ENCODE measurements at regions not wholly inside any gene's neighbourhood (a gene's known extent, or its start where the extent isn't known, plus 50 kb on each side); places are given as distances from the start of the nearest gene placed in this dataset.

- ChIA-PET CTCF (interaction anchor here (0.7 kb wide), 1 partner anchor 55 kb away, joined by 5 read pairs; no protein-coding TSS in a partner anchor), POLR2A (ENCODE audit: low non-redundant PET) (no interaction called here)
- no peak overlapping the region for H3K27ac ChIP-seq
- DNase-seq (ENCODE audit: low spot score) = no peak
- TF ChIP-seq CTCF (conservative IDR thresholded peaks at IDR 0.05; ENCODE audit: low read depth) = no peak
Observed at GRCh38 chr20:23215344-23215995, 129.3 kb upstream of the CD93 start.

- ChIA-PET CTCF (interaction anchor here (0.7 kb wide), 1 partner anchor 54 kb away, joined by 5 read pairs; no protein-coding TSS in a partner anchor), POLR2A (ENCODE audit: low non-redundant PET) (no interaction called here)
- TF ChIP-seq CTCF (conservative IDR thresholded peaks at IDR 0.05; ENCODE audit: low read depth) = no peak
- H3K27ac ChIP-seq = no peak overlapping the region
- no peak for DNase-seq (ENCODE audit: low spot score)
Observed at GRCh38 chr20:23214903-23215302, 128.8 kb upstream of the CD93 start.

- no peak overlapping the region for H3K27ac ChIP-seq
- TF ChIP-seq CTCF (conservative IDR thresholded peaks at IDR 0.05; ENCODE audit: low read depth) = no peak
- ChIA-PET POLR2A (ENCODE audit: low non-redundant PET) (no interaction called here), CTCF (interaction anchor here (1.4 kb wide), 1 partner anchor 22 kb away, joined by 3 read pairs; no protein-coding TSS in a partner anchor)
- DNase-seq (ENCODE audit: low spot score) = no peak
Observed at GRCh38 chr20:23212464-23212995, 126.4 kb upstream of the CD93 start.

GRCh38 chr20:23212011-23212410, 125.9 kb upstream of the CD93 start:
- H3K27ac ChIP-seq = no peak overlapping the region
- no peak for DNase-seq (ENCODE audit: low spot score)
- TF ChIP-seq CTCF (conservative IDR thresholded peaks at IDR 0.05; ENCODE audit: low read depth) = no peak
- CTCF ChIA-PET = interaction anchor here (0.6 to 1.4 kb wide), 2 partner anchors 23 to 159 kb away, joined by 3 read pairs; no protein-coding TSS in a partner anchor
- POLR2A ChIA-PET (ENCODE audit: low non-redundant PET) = no interaction called here

- CTCF ChIA-PET = interaction anchor here (0.7 to 1.4 kb wide), 2 partner anchors 24 to 1390 kb away, joined by 3 read pairs; no protein-coding TSS in a partner anchor
- POLR2A ChIA-PET (ENCODE audit: low non-redundant PET) = interaction anchor here (0.6 kb wide), 1 partner anchor 164 kb away, joined by 3 read pairs; no protein-coding TSS in a partner anchor
- TF ChIP-seq CTCF (conservative IDR thresholded peaks at IDR 0.05; ENCODE audit: low read depth) = no peak
- DNase-seq (ENCODE audit: low spot score) = no peak
- no peak overlapping the region for H3K27ac ChIP-seq
Observed at GRCh38 chr20:23211164-23211563, 125.0 kb upstream of the CD93 start.

GRCh38 chr20:23207826-23208540, 121.9 kb upstream of the CD93 start:
- TF ChIP-seq CTCF (conservative IDR thresholded peaks at IDR 0.05; ENCODE audit: low read depth) = no peak
- ChIA-PET POLR2A (ENCODE audit: low non-redundant PET) (no interaction called here), CTCF (interaction anchor here (1.1 kb wide), 1 partner anchor 157 kb away, joined by 3 read pairs; no protein-coding TSS in a partner anchor)
- DNase-seq (ENCODE audit: low spot score) = no peak
- no peak overlapping the region for H3K27ac ChIP-seq
